ENCODE measurements at regions not wholly inside any gene's neighbourhood (a gene's known extent, or its start where the extent isn't known, plus 50 kb on each side); places are given as distances from the start of the nearest gene placed in this dataset.
"Not testable (repeated sequence)": the region's sequence is repeated elsewhere in the genome, so short reads cannot be mapped to it uniquely, and the experiment has no call there.

DNA sequence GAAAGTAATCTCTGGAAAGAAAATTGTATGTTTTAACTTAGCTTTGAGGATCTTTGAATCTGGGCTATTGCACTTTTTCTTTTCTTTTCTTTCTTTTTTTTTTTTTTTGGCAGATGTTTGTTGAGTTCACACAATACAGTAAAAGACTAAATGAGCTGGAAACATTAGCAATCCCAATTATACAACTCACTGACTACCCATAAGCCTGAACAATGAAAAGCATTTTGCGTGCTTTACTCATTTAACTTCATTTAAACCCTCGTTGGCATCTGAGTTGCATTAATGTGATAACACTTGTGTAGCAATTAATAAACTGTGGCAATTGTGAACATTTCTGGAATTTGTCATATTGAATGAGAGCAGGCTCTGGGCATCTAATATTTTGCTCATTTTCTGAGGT is 269.4 kb upstream of the RBMS3 start:
- no peaks in the 10 kb centered on the region for H3K36me3 ChIP-seq
- DNase-seq (ENCODE audit: low spot score) (no peak), ATAC-seq (ENCODE audit: insufficient number of reproducible peaks, low FRiP score, low read depth) (no peak)
- TF ChIP-seq, protein P1, sequence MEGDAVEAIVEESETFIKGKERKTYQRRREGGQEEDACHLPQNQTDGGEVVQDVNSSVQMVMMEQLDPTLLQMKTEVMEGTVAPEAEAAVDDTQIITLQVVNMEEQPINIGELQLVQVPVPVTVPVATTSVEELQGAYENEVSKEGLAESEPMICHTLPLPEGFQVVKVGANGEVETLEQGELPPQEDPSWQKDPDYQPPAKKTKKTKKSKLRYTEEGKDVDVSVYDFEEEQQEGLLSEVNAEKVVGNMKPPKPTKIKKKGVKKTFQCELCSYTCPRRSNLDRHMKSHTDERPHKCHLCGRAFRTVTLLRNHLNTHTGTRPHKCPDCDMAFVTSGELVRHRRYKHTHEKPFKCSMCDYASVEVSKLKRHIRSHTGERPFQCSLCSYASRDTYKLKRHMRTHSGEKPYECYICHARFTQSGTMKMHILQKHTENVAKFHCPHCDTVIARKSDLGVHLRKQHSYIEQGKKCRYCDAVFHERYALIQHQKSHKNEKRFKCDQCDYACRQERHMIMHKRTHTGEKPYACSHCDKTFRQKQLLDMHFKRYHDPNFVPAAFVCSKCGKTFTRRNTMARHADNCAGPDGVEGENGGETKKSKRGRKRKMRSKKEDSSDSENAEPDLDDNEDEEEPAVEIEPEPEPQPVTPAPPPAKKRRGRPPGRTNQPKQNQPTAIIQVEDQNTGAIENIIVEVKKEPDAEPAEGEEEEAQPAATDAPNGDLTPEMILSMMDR (IDR thresholded peaks at IDR 0.05), result no peak
- H3K27me3 ChIP-seq (replicated peaks; ENCODE audit: insufficient read depth), result no peaks in the 10 kb centered on the region
- no peaks in the 10 kb centered on the region for H3K4me1 ChIP-seq (ENCODE audit: control insufficient read depth in 1 of 2, low read depth in 2 of 2)
- no peaks in the 10 kb centered on the region for H3K9me3 ChIP-seq
- H3K4me3 ChIP-seq, result no peak overlapping the region
- H3K27ac ChIP-seq, result no peak overlapping the region

DNA sequence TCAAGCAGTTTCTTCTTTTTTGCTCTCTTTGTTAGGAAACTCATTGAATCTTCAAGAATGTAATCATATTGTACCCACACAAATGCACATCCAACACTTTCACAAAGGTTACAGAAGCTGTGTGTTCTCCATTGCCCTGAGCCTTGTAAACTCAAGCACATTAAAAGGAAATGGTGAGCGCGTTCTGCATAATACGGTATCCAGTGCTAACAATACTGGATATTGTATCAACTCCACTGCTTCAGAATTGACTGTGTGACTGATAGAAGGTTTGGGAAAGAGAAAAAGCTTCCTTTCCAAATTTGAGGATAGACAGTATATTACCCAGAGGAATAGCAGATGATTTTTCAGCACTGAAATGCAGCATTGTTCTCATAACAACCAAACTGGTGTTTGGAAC is 268.9 kb upstream of the RBMS3 start:
- TF ChIP-seq, protein P1 (IDR thresholded peaks at IDR 0.05), result no peak
- Histone ChIP-seq H3K27ac (no peak overlapping the region), H3K9me3 (no peaks in the 10 kb centered on the region), H3K4me3 (no peak overlapping the region), H3K4me1 (ENCODE audit: control insufficient read depth in 1 of 2, low read depth in 2 of 2) (no peaks in the 10 kb centered on the region), H3K36me3 (no peaks in the 10 kb centered on the region), H3K27me3 (replicated peaks; ENCODE audit: insufficient read depth) (no peaks in the 10 kb centered on the region)
- ATAC-seq (ENCODE audit: insufficient number of reproducible peaks, low FRiP score, low read depth) (no peak), DNase-seq (ENCODE audit: low spot score) (no peak)

DNA sequence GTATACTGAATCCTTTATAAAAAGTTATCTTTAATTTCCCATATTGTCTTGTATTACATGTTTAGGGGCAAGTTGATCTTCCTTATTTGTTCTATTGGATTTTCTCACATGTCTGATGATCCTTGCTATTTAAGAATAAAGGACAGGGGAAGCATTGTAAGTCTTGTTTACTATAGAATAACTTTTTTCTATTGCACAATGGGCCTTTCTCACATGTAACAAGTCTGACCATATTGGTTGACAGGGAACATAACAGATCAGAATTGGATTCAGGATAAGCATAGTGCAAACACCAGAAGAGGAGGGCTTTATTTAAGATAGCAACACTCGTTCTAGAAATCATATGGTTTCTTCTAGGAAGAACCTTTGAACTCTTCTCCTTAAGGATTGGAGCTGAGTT is 257.9 kb upstream of the RBMS3 start:
- ATAC-seq (ENCODE audit: insufficient number of reproducible peaks, low FRiP score, low read depth) (no peak), DNase-seq (ENCODE audit: low spot score) (no peak)
- Histone ChIP-seq H3K4me3 (no peak overlapping the region), H3K27ac (no peak overlapping the region), H3K9me3 (no peaks in the 10 kb centered on the region), H3K4me1 (ENCODE audit: control insufficient read depth in 1 of 2, low read depth in 2 of 2) (peaks cover 0 to 6% of the 10 kb centered on the region in 2 donors), H3K27me3 (replicated peaks; ENCODE audit: insufficient read depth) (no peaks in the 10 kb centered on the region), H3K36me3 (no peaks in the 10 kb centered on the region)
- TF ChIP-seq, protein P1 (IDR thresholded peaks at IDR 0.05), result no peak

DNA sequence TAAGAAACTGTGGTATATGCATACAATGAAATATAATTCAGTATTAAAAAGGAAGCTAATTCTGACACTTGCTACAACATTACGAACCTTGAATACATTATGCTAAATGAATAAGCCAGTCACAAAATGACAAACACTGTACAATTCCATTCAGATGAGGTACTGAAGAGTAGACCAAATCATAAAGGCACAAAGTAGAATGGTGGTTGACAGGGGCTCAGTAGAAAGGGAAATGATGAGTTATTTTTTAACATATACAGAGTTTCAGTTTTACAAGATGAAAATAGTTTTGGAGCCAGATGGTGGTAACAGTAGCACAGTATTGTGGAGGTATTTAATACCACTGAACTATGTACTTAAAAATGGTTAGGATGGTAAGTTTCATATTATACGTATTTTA is 254.6 kb upstream of the RBMS3 start:
- Histone ChIP-seq H3K4me1 (ENCODE audit: control insufficient read depth in 1 of 2, low read depth in 2 of 2) (no peaks in the 10 kb centered on the region), H3K4me3 (no peak overlapping the region), H3K27ac (no peak overlapping the region), H3K36me3 (no peaks in the 10 kb centered on the region), H3K9me3 (no peaks in the 10 kb centered on the region), H3K27me3 (replicated peaks; ENCODE audit: insufficient read depth) (no peaks in the 10 kb centered on the region)
- DNase-seq (ENCODE audit: low spot score) (no peak), ATAC-seq (ENCODE audit: insufficient number of reproducible peaks, low FRiP score, low read depth) (no peak)
- TF ChIP-seq, protein P1 (IDR thresholded peaks at IDR 0.05), result no peak

DNA sequence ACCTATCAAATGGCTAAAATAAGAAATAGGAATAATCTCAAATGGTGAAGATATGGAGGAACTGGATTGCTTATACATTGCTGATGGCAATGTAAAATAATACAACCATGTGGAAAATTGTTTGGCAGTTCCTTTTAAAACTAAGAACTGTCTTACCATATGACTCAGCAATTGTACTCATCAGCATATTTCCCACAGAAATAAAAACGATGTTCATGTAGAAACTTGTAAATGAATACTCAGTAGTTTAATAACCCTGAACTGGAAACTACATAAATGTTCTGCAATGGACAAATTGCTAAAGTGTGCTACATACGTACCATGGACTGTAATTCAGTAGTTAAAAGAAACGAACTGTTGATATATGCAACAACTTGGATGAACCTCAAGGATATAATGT is 253.9 kb upstream of the RBMS3 start:
- no peaks in the 10 kb centered on the region for H3K9me3 ChIP-seq
- no peaks in the 10 kb centered on the region for H3K4me1 ChIP-seq (ENCODE audit: control insufficient read depth in 1 of 2, low read depth in 2 of 2)
- no peaks in the 10 kb centered on the region for H3K36me3 ChIP-seq
- no peak overlapping the region for H3K4me3 ChIP-seq
- H3K27me3 ChIP-seq (replicated peaks; ENCODE audit: insufficient read depth), result no peaks in the 10 kb centered on the region
- ATAC-seq (ENCODE audit: insufficient number of reproducible peaks, low FRiP score, low read depth), result no peak
- no peak for DNase-seq (ENCODE audit: low spot score)
- H3K27ac ChIP-seq, result no peak overlapping the region
- TF ChIP-seq, protein P1 (IDR thresholded peaks at IDR 0.05), result no peak

DNA sequence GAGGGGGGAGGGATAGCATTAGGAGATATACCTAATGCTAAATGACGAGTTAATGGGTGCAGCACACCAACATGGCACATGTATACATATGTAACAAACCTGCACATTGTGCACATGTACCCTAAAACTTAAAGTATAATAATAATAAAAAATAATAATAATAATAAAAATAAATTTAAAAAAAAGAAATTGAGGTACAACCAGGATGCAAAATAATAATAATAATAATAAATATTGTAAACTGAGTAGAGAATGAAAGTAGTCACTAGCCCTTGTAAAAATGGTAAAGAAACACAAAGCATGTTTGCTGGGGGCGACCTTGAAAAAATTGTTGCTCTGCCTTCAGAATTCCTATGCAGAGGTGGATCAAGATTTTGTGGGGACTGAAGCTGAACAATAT is 249.7 kb upstream of the RBMS3 start:
- not testable (repeated sequence) for DNase-seq (ENCODE audit: low spot score); H3K27me3 ChIP-seq (replicated peaks; ENCODE audit: insufficient read depth); H3K9me3 ChIP-seq; H3K4me1 ChIP-seq (ENCODE audit: control insufficient read depth in 1 of 2, low read depth in 2 of 2); H3K4me3 ChIP-seq; H3K27ac ChIP-seq; H3K36me3 ChIP-seq; ATAC-seq (ENCODE audit: insufficient number of reproducible peaks, low FRiP score, low read depth)
